ENCODE measurements at regions not wholly inside any gene's neighbourhood (a gene's known extent, or its start where the extent isn't known, plus 50 kb on each side); places are given as distances from the start of the nearest gene placed in this dataset.

DNA sequence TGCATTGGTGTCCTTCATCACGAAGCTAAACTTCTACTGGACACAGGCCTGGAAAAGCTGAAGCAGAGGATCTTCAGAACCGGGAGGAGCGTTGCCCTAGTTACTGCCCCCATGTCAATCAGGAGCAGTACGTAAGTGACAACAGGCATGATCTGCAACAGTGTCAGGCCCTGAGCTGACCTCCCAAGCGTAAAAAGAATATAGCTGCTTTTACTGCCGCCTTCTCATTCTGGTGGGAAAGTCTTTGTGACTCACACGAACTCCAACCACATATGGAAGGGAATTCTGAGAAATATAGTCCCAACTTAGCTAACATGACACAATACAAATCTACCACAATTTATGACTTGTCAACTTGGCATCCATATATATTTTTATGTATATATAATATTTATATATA is 1007.7 kb upstream of the CDH2 start:
- TF ChIP-seq, protein P1, sequence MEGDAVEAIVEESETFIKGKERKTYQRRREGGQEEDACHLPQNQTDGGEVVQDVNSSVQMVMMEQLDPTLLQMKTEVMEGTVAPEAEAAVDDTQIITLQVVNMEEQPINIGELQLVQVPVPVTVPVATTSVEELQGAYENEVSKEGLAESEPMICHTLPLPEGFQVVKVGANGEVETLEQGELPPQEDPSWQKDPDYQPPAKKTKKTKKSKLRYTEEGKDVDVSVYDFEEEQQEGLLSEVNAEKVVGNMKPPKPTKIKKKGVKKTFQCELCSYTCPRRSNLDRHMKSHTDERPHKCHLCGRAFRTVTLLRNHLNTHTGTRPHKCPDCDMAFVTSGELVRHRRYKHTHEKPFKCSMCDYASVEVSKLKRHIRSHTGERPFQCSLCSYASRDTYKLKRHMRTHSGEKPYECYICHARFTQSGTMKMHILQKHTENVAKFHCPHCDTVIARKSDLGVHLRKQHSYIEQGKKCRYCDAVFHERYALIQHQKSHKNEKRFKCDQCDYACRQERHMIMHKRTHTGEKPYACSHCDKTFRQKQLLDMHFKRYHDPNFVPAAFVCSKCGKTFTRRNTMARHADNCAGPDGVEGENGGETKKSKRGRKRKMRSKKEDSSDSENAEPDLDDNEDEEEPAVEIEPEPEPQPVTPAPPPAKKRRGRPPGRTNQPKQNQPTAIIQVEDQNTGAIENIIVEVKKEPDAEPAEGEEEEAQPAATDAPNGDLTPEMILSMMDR (conservative IDR thresholded peaks at IDR 0.05 in 1 of 2, IDR thresholded peaks at IDR 0.05 in 1 of 2; ENCODE audit: low read depth in 1 of 2, low read length in 2 of 2) = no peak
- TF ChIP-seq EZH2 (IDR thresholded peaks at IDR 0.05; ENCODE audit: low read length, missing control alignments) = no peak

Data from fibroblast of lung (primary cell).